ENCODE measurements at regions not wholly inside any gene's neighbourhood (a gene's known extent, or its start where the extent isn't known, plus 50 kb on each side); places are given as distances from the start of the nearest gene placed in this dataset.

DNA sequence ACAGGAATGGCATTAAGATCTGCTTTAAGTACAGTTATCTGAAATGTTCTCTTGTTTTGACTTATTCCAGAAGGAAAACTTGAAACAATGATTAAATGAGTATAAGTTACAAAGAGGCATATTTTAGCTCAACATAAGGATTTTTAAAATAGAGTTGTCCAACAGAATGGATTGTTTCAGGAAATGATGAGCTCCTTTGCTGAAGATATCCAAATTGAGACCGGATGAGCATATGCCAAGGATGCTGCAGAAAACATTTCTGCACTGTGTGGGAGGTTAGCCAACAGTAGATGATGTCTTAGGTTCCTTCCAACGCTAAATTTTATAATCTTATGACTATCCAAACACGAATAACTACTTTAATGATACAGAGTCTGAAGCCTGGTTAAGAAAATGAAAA is 226.5 kb upstream of the NANOGP8 start:
- Histone ChIP-seq H2BK20ac (ENCODE audit: low read depth, low read length, poor library complexity, severe bottlenecking) (no peak overlapping the region), H3K56ac (ENCODE audit: insufficient read length, low read depth, low read length) (no peak overlapping the region), H4K8ac (replicated peaks; ENCODE audit: insufficient read length, low read depth, low read length) (no peak overlapping the region), H3K18ac (ENCODE audit: insufficient read length, low read depth, low read length) (no peak overlapping the region), H4K5ac (ENCODE audit: insufficient read length, low read depth, low read length) (no peak overlapping the region), H2AK5ac (ENCODE audit: insufficient read length, low read length) (no peak overlapping the region), H4K91ac (ENCODE audit: insufficient read length, low read depth, low read length) (no peak overlapping the region), H3K4ac (ENCODE audit: low read depth, low read length) (no peak overlapping the region), H2AFZ (ENCODE audit: low read length) (no peak overlapping the region), H4K20me1 (ENCODE audit: control insufficient read depth, insufficient read depth, insufficient read length) (no peaks in the 10 kb centered on the region), H3K27ac (ENCODE audit: insufficient read length, low read depth, low read length) (no peak overlapping the region), H3K79me1 (ENCODE audit: insufficient read depth, low read depth, low read length, poor library complexity, severe bottlenecking) (no peaks in the 10 kb centered on the region), H2BK12ac (ENCODE audit: insufficient read length, low read depth, low read length) (no peak overlapping the region), H3T11ph (ENCODE audit: low read length) (no peak overlapping the region), H2BK15ac (ENCODE audit: low read depth, low read length) (no peak overlapping the region), H3K27me3 (ENCODE audit: insufficient read depth, low read length) (no peaks in the 10 kb centered on the region), H2BK5ac (ENCODE audit: insufficient read length, low read length) (no peak overlapping the region), H3K23ac (ENCODE audit: insufficient read length, low read depth, low read length) (no peak overlapping the region), H3K23me2 (ENCODE audit: insufficient read length, low read depth, low read length, poor library complexity, severe bottlenecking) (no peaks in the 10 kb centered on the region), H3K9me3 (ENCODE audit: control insufficient read depth, low read depth, low read length) (no peaks in the 10 kb centered on the region), H3K4me2 (ENCODE audit: insufficient read depth, insufficient read length, low read length) (no peak overlapping the region), H3K9ac (ENCODE audit: extremely low read depth, insufficient read length, low read length) (no peak overlapping the region), H3K4me1 (ENCODE audit: insufficient read depth, low read length) (no peaks in the 10 kb centered on the region), H3K79me2 (ENCODE audit: insufficient read depth, low read length) (no peaks in the 10 kb centered on the region), H2BK120ac (ENCODE audit: low read depth, low read length, poor library complexity, severe bottlenecking) (no peak overlapping the region), H3K14ac (ENCODE audit: insufficient read depth, low read length) (no peak overlapping the region)
- no peaks in the 10 kb centered on the region for H3K9me3 Mint-ChIP-seq
- TF ChIP-seq, protein P1, sequence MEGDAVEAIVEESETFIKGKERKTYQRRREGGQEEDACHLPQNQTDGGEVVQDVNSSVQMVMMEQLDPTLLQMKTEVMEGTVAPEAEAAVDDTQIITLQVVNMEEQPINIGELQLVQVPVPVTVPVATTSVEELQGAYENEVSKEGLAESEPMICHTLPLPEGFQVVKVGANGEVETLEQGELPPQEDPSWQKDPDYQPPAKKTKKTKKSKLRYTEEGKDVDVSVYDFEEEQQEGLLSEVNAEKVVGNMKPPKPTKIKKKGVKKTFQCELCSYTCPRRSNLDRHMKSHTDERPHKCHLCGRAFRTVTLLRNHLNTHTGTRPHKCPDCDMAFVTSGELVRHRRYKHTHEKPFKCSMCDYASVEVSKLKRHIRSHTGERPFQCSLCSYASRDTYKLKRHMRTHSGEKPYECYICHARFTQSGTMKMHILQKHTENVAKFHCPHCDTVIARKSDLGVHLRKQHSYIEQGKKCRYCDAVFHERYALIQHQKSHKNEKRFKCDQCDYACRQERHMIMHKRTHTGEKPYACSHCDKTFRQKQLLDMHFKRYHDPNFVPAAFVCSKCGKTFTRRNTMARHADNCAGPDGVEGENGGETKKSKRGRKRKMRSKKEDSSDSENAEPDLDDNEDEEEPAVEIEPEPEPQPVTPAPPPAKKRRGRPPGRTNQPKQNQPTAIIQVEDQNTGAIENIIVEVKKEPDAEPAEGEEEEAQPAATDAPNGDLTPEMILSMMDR (conservative IDR thresholded peaks at IDR 0.05) = no peak
- no peak overlapping the region for H3K4me3 Mint-ChIP-seq
- WGBS (ENCODE audit: extremely low coverage, insufficient read length, low lambda C conversion rate) = no CpG with 5 or more reads among the region's 3 CpGs
- H3K27me3 Mint-ChIP-seq (ENCODE audit: low read depth) = peaks cover 1% of the 10 kb centered on the region; the same call in 1 of the 2 replicates
- DNase-seq = no peak
- H3K27ac Mint-ChIP-seq = no peak overlapping the region
- H3K4me1 Mint-ChIP-seq = peaks cover 3% of the 10 kb centered on the region in 2 experiments
- H3K36me3 Mint-ChIP-seq (ENCODE audit: insufficient read depth in 1 of 3, low read depth in 3 of 3) = no peaks in the 10 kb centered on the region
